BE2C (cell line): ENCODE measurements at regions not wholly inside any gene's neighbourhood (a gene's known extent, or its start where the extent isn't known, plus 50 kb on each side); places are given as distances from the start of the nearest gene placed in this dataset.

Experiments used
- DNase-seq: peaks from one replicate; pipeline ENCODE4 v3.0.0-alpha.2; 2020
- H3K27me3 ChIP-seq: fragments of 250-450 bp; sonication (Bioruptor Pico); 2 replicates; pipeline ENCODE4 v1.5.1; 2020; ENCODE audit warnings: mild to moderate bottlenecking
- H3K36me3 ChIP-seq: fragments of 250-450 bp; sonication (Bioruptor Pico); 2 replicates; pipeline ENCODE4 v1.5.1; 2020; ENCODE audit warnings: mild to moderate bottlenecking
- H3K4me1 ChIP-seq: fragments of 250-450 bp; sonication (Bioruptor Pico); 2 replicates; pipeline ENCODE4 v1.5.1; 2020
- H3K4me3 ChIP-seq: 2 replicates; pipeline ENCODE4 v1.5.1; 2011; ENCODE audit warnings: low read depth, low read length
- H3K9me3 ChIP-seq: fragments of 250-450 bp; sonication (Bioruptor Pico); 2 replicates; pipeline ENCODE4 v1.5.1; 2020
- TF ChIP-seq, protein P1 (sequence below): IDR thresholded peaks from 2 replicates; pipeline ENCODE4 v1.5.1; 2012; ENCODE audit warnings: mild to moderate bottlenecking, low read depth, low read length

DNA sequence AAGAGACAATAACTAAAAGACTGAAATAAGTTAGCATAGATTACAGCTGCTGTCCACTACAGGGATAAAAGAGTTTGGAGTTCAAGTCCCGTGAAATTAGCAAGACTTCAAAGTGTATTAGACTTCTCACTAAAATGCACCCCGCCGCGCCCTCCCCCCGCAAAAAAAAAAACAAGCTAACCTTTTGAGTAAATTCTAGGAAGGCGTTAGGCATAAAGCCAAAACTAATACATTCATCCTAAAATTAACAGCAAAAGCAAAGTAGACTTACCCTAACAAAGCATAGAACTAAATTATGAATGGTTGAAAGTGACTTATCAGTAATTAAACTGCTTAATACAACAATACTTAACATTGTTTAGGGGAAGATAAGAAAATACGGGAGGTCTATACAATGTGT lies 581.0 kb upstream of the CHORDC1 start:
- H3K9me3 ChIP-seq = no peaks in the 10 kb centered on the region; the same call in 1 of the 2 replicates
- no peak overlapping the region for H3K4me3 ChIP-seq
- no peaks in the 10 kb centered on the region for H3K4me1 ChIP-seq
- TF ChIP-seq, protein P1, sequence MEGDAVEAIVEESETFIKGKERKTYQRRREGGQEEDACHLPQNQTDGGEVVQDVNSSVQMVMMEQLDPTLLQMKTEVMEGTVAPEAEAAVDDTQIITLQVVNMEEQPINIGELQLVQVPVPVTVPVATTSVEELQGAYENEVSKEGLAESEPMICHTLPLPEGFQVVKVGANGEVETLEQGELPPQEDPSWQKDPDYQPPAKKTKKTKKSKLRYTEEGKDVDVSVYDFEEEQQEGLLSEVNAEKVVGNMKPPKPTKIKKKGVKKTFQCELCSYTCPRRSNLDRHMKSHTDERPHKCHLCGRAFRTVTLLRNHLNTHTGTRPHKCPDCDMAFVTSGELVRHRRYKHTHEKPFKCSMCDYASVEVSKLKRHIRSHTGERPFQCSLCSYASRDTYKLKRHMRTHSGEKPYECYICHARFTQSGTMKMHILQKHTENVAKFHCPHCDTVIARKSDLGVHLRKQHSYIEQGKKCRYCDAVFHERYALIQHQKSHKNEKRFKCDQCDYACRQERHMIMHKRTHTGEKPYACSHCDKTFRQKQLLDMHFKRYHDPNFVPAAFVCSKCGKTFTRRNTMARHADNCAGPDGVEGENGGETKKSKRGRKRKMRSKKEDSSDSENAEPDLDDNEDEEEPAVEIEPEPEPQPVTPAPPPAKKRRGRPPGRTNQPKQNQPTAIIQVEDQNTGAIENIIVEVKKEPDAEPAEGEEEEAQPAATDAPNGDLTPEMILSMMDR = no peak
- H3K36me3 ChIP-seq = no peaks in the 10 kb centered on the region
- DNase-seq = no peak
- H3K27me3 ChIP-seq = no peaks in the 10 kb centered on the region

DNA sequence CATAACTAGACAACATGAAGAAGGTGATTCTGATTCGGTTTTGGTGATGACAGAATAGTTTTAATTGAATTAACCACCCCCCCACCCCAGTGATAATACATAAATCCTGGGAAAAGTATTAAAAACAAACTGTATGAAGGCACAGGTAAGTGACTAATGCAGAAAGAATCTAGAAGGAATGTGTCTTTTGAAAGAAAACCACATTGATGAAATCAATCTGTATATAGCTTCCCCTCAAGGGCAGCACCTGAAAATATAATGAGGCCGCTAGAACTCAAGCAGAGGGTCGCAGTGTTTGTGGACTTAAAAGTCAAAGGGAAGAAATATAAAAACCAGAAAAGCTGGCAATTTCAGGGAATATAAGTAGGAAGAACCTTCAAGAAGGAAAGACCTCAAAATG lies 580.5 kb upstream of the CHORDC1 start:
- Histone ChIP-seq H3K4me3 (no peak overlapping the region), H3K9me3 (no peaks in the 10 kb centered on the region; the same call in 1 of the 2 replicates), H3K36me3 (no peaks in the 10 kb centered on the region), H3K4me1 (no peaks in the 10 kb centered on the region), H3K27me3 (no peaks in the 10 kb centered on the region)
- no peak for DNase-seq
- TF ChIP-seq, protein P1 = no peak

DNA sequence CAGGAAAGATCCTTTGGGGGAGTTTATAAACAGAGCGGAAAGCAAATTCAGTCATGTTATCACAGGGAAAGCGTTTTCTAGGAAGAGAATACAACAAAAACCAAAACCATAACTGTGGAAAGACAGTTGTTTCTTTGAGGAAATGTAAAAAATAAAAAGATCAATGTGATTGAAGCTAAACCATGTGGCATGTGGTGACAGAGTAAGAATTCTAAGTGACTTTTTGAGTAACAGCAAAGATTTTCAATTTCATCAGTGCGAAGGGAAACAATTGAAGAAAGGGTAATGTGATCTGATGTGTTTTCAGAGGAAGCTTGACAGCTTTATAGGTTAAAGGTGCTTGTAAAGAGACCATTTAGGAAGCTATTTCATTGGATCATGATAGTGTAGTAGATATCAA lies 575.9 kb upstream of the CHORDC1 start:
- DNase-seq = no peak
- TF ChIP-seq, protein P1 = no peak
- H3K27me3 ChIP-seq = no peaks in the 10 kb centered on the region

DNA sequence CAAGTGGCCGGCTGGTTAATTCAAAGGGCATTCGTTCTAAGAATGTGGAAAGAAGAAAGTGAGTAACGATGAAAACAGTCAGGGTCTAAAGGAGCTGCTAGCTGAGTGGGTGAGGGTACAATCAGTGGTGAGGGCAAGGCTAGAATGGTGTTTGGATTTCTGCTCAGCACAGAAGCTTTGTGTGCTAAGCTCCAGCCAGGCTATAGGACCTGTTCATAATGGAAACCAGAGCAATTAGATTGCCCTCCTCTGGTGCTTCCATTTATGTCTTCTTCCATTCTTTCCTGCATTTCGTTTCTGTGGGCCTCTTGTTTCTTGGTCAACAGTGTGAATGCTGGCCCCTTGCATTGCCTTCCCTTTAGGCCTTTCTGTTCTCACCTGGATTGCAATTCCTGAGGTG lies 572.9 kb upstream of the CHORDC1 start:
- Histone ChIP-seq H3K27me3 (no peaks in the 10 kb centered on the region), H3K36me3 (no peaks in the 10 kb centered on the region), H3K4me1 (no peaks in the 10 kb centered on the region; the same call in 1 of the 2 replicates), H3K4me3 (no peak overlapping the region), H3K9me3 (no peaks in the 10 kb centered on the region)
- no peak for DNase-seq
- TF ChIP-seq, protein P1 = no peak

More for the DNA sequence above, 575.9 kb upstream of the CHORDC1 start:
- no peaks in the 10 kb centered on the region for H3K9me3 ChIP-seq
- no peaks in the 10 kb centered on the region for H3K4me1 ChIP-seq
- H3K36me3 ChIP-seq = no peaks in the 10 kb centered on the region
- H3K4me3 ChIP-seq = no peak overlapping the region

DNA sequence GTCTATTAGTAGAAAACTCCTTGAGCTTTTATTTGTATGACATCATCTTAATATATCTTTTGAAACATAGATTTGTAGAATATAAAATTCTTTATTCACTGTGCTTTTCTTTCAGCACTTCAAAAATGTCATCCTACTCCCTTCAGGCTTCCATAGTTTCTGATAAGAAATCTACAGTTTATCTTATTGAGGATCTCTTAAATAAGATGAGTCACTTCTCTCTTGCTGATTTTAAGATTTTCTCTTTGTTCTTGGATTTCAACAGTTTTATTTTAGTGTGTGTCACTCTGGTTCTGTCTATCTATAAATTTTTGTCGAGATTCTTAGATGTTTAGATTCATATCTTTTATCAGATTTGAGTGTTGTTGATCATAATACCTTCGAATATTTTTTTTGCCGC lies 566.1 kb upstream of the CHORDC1 start:
- Histone ChIP-seq H3K9me3 (no peaks in the 10 kb centered on the region), H3K27me3 (no peaks in the 10 kb centered on the region), H3K4me3 (no peak overlapping the region), H3K4me1 (peaks cover 6% of the 10 kb centered on the region), H3K36me3 (no peaks in the 10 kb centered on the region)
- DNase-seq = no peak
- TF ChIP-seq, protein P1 = no peak

DNA sequence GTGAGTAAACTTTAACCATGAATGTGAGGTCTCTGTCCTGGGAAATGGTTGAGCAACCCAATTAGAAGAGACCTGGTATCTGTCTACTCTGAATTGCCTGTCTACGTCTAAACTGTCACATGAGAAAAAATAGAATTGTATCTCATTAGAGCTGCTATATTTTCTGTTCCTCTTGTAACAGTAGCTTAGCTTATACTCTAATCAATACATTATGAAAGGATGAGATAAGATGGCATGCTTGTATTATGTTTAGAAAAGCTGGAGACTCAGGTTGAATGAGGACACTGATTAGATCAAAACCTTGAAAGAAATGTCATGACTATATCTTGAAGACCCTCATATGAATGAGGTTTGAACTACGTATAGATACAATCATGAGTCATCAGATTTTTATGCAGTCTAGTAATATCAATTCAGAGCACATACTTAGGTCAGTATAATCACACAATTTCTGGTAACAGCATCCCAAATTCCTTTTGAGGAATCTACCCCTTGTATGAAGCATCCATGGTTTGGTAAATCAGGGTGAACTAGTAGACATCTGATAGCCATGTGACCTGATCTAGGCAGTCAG lies 561.5 kb upstream of the CHORDC1 start:
- no peak for DNase-seq
- H3K4me3 ChIP-seq = no peak overlapping the region
- TF ChIP-seq, protein P1 = no peak
- H3K4me1 ChIP-seq = peaks cover 6% of the 10 kb centered on the region
- H3K27me3 ChIP-seq = no peaks in the 10 kb centered on the region
- no peaks in the 10 kb centered on the region for H3K36me3 ChIP-seq
- H3K9me3 ChIP-seq = no peaks in the 10 kb centered on the region
